IPS-NIHi11 (cell line): ENCODE measurements at regions not wholly inside any gene's neighbourhood (a gene's known extent, or its start where the extent isn't known, plus 50 kb on each side); places are given as distances from the start of the nearest gene placed in this dataset.

ENCODE experiments used
- DNase-seq: peaks from one replicate; pipeline ENCODE4 v3.0.0; 2012; ENCODE audit warnings: mixed read lengths, low spot score

DNA sequence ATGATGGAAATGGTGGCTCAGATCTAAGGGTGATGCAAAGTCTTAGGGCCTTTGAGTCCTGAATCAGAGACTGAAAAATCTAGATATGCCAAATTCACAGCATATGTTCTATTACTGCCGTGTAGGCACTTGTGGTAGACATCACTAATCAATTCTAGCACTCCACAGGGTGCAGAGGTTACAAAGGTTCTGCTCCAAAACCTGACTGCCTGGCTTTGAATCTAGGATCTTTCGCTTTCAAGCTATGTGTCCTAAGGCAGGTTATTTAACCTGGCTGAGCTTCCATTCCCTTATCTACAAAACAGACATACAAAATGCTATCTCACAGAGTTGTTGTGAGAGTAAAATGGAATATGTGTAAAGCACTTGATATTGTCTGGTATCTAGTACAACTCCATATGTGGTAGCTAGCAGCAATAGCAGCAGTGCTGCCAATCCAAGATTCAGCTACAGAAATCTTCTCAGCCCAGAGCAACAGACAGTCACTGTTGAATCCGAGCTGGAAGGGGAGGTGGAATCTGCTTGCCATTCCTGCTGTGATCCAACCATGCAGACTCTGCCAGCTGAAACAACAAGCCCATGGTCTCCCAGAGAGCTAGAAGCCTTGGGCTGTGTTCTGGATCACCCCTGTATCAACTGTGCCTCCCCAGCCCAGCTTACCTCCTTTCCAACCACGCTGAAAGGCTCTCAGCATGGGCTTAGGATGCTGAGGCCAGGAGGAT, 206.9 kb downstream of the TFAP2C start:
- DNase-seq = no peak

DNA sequence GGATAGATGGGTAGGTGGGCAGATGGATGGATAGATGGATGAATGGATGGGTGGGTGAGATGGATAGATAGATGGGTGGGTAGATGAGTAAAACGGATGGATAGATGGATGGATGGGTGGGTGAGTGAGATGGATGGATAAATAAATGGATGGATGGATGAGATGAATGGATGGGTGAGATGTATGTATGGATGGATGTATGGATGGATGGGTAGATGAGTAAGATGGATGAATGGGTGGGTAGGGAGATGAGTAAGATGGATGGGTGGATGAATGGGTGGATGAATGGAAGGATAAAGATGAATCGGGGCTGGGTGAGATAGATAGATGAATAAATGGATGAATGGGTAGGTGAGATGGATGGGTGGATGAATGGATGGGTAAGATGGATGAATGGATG, 210.1 kb downstream of the TFAP2C start:
- DNase-seq = no peak

DNA sequence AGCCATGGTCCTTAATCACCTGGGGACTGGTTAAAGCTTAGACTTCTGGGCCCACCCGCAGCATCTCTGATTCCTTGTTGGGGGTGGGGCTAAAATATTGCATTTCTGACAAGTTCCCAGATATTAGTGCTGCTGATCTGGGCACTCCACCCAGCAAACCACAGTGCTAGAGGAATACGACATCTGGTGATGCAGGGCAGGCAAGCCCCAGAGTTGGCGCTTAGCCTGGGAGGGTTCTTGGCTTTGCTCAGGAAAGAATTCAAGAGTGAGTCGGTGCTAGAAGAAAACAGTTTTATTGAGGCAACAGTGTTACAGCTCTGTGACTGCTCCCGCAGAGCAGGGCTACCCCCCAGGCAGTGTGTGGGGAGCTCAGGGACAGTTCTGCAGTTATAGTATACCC, 210.7 kb downstream of the TFAP2C start:
- no peak for DNase-seq

DNA sequence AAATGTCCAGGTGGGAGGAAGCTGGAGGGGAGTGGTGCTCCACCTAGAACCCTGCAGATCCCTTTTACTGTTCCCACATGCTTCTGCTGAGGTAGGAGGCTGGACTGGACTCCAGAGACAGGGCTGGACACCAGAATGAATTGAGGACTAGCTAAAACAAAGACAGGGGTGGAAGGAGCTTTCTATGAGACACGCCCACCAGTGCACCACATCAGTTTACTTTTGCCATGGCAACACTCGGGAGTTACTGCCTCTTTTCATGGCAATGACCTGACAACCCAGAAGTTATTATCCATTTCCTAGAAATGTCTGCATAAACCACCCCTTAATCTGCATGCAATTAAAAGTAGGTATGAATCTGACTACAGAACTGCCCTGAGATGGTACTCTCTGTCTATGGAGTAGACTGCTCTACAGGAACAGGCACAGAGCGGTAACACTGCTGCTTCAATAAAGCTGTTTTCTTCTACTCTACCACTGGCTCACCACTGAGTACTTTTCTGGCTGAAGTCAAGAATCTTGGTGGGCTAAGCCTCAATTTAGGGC, 211.7 kb downstream of the TFAP2C start:
- no peak for DNase-seq

DNA sequence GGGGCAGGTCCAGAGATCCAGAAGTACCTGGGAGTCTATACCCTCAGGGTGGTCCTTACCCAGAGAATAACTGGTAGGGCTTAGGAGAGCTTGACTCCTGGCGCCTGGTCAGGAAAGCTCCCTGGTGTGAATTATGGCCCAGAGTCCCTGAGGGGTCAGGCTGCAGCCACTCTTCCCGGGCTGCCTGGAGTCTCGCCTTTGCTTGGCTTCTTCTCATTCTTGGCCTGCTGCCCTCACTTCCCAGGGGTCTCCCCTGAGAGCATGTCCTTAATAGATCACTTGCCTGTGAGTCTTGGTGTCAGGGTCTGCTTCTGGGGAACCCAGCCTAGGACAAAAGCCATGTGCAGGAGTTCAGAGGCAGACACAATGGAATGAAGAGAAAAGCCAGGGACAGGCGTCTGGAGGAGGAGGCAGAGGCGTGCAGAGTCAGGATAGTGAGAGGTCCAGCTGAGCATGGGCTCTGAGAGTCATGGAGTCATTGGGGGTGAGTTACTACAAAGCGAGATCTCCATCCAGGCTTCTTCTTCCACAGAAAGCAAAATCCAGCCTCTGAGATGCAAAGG, 212.3 kb downstream of the TFAP2C start:
- no peak for DNase-seq

DNA sequence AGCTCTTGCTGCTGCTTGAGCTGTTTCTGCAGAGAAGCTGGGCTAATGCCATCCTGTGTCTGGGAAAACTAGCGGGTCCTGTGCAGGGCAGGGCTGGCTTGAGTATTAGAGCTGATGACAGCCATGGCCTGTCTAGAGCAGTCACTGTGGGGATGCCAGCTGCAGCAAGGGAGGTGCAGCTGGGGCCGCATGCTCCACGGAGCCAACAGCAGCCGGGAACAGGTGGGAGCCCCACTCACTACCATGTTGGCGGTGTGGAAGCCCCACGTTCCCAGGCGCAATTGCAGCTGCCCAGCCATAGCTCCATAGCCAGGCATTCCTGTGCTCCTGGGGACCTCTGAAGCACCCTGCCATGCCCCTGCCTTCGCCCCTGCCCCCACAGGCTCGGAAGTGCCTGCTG, 212.9 kb downstream of the TFAP2C start:
- DNase-seq = no peak

DNA sequence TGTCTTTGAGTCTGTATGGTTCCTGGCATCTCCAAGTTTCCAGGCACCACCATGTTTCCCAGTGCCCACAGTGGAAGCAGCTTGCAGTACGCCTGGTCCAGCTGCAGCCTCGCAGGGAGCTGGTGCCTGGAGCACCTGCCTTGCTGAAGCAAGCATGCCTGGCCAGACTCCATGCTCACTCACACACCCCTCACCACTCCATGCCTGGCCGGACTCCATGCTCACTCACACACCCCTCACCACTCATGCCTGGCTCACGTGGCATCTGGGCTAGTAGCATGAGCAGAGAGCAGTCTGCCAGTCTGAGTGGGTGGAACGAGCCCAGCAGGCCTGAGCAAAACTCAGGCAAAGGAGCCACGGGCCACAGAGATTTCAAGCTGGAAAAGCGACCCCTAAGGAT, 214.3 kb downstream of the TFAP2C start:
- DNase-seq = no peak

DNA sequence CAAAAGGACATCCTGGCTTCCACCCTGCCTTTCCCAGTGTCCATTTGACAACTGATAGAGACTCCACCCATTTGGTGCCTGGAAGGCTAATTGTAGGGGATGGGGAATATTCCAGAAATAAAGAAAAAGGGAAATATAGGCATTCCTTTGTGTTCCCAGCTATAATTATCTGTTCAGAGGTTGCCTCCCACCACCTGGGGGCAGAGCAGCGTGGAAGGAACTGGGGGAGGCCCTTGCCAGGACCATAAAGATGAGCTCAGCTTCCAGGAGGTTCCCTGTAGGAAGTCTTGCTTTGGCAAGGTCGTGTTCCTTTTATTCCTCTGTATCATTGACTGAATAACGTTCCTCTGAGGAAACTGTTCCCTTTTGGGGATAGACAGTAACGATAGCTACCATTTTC, 214.7 kb downstream of the TFAP2C start:
- DNase-seq = peak; percentile 49

DNA sequence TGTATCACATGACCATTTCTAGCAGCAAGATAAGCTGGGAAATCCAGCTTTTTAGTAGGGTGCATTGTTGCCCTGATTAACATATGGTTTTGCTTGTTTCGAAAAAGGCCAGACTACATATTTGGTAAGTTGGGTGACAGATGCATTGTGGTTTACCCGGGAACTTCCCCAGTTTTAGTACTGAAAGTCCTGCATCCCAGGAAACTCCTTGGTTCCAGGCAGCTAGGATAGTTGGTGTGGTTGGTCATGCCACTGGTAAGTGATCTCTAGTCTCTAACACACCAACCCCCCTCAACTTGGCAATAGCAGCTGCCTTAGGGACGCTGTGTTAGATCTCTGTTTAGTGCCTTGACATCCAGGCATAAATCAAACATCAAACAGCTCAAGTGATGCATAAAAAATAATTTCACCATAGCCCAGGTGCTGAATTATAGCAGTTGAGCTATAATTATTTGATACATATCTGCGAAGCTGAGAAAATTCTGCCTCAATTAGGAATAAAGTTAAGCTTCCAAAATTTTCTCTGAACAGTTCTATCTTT, 216.5 kb downstream of the TFAP2C start:
- DNase-seq = no peak

DNA sequence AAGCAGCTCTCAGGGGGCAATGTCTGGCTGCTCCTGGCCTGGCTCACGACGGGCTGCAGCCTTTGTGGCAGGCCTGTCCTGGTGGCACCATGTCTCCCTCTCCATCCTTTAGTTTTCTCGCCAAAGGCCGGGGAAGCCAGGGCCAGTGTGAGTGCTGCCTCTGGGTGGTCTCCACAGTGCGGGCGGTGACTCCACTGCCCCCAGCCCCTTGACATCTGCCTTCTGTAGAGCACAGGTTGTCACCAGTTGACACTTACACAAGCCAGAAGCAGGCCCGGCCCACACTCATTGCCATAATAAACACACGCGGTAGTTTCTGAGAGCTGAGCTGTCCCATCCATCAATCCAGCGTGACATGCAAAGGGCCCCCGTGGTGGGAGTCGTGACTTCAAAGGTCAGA, 219.5 kb downstream of the TFAP2C start:
- no peak for DNase-seq

DNA sequence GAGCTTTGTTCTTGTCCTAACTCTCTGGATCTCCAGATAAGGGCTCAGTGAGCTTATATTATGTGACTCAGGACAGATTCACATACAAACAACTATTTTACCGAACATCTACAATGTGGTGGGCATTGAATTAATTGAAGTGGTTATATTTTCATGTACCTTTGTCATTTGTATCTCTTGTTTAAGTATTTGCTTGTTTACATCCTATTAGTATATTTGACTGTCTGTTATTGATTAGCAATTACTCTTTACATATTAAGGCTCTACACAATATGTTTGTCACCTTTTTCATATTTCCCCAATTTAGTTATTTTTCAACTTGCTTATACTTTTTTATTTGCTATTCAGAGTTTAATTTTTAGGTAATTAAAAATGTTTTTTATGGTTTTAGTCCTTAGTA, 222.4 kb downstream of the TFAP2C start:
- no peak for DNase-seq

DNA sequence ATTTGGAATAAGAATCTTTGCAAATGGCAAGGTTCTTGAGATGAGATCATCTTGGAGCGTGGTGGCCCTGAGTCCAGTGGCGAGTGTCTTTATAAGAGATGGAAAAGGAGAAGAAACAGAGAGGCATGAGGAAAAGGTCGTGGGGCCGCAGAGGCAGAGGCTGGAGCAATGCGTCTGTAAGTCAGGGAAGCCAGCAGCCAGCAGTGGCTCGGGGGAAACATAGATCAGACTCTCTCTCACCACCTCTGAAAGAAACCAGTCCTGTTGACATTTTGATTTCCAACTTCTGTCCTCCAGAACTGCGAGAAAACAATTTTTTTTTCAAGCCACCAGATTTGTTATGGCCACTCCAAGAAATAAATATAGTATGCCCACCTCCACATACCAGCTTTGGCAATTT, 226.6 kb downstream of the TFAP2C start:
- no peak for DNase-seq

DNA sequence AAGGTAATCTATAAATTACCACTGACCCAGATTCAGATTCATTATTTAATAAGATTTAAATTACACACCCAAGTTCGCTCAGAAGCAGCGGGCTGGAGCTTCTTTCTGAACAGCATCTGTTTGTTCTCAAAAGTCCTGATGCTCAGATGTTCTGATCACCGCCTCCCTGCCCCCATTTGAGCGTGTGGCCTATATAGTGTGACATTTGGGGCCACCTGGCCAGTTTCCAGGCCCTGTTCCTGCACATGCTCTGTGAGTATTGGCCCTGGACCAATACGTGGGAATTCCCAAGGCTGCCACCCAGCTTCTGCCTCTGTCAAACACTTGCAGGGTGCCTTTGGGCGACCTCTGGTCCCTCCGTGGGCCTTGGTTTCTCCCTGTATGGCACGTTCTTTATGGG, 228.8 kb downstream of the TFAP2C start:
- DNase-seq = no peak

DNA sequence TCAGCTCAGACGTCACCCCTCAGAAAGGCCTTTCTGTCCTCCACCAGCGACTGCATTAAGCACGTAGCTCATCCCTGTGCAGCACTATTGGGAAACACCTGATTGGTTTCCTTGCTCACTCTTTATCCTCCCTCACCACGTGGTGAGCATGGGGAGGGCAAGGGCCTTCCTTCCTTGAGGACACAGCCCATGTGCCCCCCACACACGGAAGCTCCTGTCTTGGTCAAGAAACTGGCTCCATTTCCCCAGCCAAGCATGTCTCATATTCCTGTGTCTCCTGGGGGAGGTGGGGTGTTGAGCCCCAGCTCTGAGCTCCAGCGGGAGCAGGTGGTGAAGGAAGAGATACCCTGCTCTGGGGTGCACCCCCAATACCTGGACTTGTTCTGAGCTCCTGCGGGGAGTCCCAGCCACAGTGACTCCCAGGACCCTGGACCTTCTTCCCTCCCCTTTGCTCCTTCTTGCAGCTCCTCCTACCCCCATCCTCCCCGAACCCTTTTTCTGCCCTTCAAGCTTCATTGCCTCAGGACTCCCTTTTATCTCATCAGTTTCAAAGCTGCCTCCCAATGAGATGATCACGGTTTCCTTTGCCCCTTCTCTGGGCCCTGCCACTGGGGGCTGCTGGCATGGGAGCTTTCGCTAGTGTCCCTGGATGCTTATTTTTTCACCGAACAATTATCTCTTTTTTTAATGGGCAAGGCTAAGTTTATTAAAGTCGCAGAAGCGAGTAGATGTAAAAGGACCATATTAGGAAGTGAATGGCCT, 230.1 kb downstream of the TFAP2C start:
- peak; percentile 32 for DNase-seq

DNA sequence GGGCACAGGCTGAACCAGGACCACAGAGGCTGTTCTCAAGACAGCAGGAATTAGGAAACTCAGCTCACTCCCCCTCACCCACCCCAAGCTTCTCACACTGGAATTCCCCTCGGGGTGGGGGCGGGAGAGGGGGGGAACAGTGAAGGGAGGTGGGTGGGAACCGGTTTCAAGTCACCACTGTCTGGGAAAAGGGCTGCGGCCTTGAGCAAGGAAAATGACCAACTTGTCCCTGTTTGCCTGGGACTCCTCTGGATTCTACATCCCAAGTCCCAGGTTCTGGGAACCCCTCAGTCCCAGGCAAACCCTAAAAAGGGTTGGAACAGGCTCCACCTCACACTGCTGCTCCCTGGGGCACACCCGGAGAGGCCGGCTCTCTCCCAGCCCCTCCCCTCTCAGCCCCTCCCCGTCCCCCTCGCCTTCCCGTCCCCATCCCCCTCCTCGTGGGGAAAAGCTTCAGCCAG, 230.7 kb downstream of the TFAP2C start:
- DNase-seq = peak; percentile 75

DNA sequence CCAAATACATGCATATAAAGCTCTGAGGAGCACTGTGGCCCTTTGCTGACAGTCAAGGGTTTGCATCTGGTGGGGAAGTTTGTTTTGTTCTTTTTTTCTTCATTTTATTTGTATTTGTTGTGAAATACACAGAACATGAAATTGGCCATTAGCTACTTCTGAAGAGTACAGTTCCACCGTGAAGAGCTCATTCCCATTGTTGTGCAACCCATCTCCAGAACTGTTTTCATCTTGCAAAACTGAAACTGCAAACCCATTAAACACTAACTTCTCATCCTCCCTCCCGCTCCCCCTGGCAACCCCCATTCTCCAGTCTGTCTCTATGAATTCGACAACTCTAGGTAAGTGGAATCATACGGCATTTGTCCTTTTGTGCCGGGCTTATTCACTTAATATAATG, 231.3 kb downstream of the TFAP2C start:
- DNase-seq = no peak

DNA sequence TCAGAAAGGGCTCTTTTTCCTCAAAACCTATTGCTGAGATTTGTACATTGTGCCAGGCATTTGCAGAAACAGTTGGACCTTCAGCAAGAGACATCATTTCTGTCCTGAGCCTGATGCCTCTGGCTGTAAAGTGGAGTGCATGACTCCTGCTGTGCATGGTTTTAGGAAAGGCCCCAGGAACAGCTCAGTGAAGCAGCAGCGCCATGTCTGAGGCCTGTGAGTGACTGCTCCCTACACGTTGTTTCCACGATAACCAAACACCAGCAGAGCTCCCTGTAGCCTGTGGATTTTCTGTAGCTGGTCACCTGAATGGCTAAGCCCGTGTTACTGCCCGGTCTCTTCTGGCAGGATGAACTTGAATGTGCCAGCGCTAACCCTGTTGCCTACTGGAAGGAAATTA, 232.5 kb downstream of the TFAP2C start:
- DNase-seq = no peak

DNA sequence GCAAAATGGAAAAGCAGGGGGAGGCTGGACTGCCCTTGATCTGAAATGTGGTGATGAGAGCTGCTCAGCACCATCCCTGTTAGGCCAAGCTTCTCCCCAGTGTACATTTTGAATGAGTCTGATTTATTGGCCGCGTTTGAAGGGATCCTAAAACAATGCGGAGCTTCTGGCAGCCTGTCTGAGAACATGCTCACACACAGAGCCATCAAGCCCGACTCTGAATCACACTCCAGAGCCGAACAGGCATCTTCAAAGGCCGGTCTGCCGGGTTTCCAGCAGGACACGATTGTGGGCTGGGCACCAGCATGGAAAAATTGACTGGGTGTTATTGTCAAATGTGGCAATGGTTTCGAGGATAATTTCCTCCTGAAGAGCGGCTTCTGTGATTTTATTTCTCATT, 235.9 kb downstream of the TFAP2C start:
- DNase-seq = no peak

DNA sequence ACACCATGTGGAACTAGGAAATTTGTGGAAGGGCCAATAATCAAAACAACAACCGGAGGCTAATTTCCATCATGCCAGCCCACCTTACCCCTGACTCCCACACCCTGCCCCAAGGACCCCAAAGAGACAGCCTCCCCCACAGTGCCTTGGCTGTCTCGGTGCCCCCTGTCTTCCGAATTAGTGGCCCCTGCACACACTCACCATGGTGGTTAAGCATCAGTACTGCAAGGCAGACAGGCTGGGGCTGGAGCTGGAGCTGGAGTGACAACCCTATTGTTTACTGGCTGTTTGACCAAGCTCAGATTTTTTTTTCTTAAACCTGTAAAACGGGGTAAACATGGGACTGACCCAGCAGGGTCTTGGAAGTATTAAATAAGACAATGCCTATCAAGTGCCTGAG, 238.0 kb downstream of the TFAP2C start:
- DNase-seq = peak; percentile 21

DNA sequence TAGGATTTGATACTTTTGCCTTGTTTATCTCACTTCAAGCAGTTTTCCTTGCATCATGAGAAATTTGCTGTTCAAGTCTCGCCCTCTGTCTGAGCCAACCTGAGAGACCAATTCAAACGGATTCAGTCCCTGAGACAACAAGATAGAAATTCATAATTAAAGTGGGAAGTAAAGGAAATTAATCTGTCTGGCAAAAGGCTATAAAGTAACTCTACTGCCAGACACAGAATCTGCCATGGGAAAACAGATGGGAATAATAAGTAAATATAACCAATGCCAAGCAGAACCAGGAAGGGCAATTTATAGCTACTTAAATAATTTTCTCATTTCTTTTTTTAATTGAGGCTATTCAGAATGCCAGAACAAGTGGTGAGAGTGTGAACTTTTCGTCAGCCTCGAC, 239.6 kb downstream of the TFAP2C start:
- DNase-seq = no peak

DNA sequence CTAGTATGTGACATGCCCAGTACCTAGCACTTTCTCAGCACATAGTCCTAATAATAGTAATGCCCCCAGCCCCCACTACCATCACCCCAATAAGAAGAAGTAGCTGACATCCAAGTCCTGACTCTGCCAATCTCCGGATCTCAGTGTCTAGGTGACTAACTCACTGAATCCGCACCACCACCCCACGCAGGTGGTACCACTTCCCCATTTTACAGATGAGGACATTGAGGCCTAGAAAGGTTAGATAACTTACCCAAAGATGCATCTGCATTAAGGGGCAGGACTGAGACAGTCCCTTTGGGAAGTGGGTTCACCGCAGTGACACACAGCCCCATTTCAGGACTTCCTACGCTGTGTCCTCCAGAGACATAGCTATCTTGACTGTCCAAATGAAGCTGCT, 241.2 kb downstream of the TFAP2C start:
- DNase-seq = no peak

DNA sequence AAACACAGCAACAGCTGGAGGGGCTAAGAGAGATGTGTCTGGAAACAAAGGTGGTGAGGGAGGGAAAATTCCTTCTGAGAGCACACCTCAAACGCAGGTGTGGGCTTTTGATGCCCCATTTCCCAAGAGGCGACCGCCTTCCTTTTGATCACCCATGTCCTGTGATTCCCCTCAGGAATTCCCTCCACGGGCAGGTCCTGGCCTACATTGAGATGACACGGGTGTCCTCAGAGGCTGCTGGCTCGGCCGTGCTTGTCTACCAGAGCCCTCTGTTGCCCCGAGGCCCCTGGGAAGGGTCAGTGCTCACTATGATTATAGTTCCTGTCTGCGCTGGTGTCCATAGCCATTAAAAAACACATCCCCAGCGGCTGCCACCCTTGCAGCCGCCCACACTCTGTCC, 242.6 kb downstream of the TFAP2C start:
- no peak for DNase-seq
